DOHH2 (cell line): ENCODE measurements at regions not wholly inside any gene's neighbourhood (a gene's known extent, or its start where the extent isn't known, plus 50 kb on each side); places are given as distances from the start of the nearest gene placed in this dataset.

ENCODE experiments used
- H3F3A ChIP-seq: fragments of 200-600 bp; sonication (generic), shearing (Covaris generic); 2 replicates; pipeline ENCODE4 v1.6.0; 2016; ENCODE audit warnings: antibody characterized with exemption, mild to moderate bottlenecking; ENCODE audit not compliant: control insufficient read depth, insufficient read depth
- H3K27ac ChIP-seq: fragments of 200-600 bp; sonication (generic); 2 replicates; pipeline ENCODE4 v1.5.1; 2014; ENCODE audit warnings: low read depth, mild to moderate bottlenecking, low read length, moderate library complexity
- H3K27me3 ChIP-seq: fragments of 200-600 bp; sonication (generic); 2 replicates; pipeline ENCODE4 v1.6.1; 2014; ENCODE audit warnings: mild to moderate bottlenecking, low read length, mixed read lengths; ENCODE audit not compliant: control insufficient read depth
- H3K36me3 ChIP-seq: fragments of 200-600 bp; sonication (generic); 2 replicates; pipeline ENCODE4 v1.6.1; 2014; ENCODE audit warnings: mild to moderate bottlenecking, low read length, moderate library complexity, mixed read lengths; ENCODE audit not compliant: control insufficient read depth
- H3K4me1 ChIP-seq: fragments of 200-600 bp; sonication (generic); 2 replicates; pipeline ENCODE4 v1.6.1; 2014; ENCODE audit warnings: mild to moderate bottlenecking, low read length, mixed read lengths; ENCODE audit not compliant: control insufficient read depth
- H3K4me2 ChIP-seq: fragments of 200-600 bp; sonication (generic); 2 replicates; pipeline ENCODE4 v1.6.0; 2014; ENCODE audit warnings: mild to moderate bottlenecking, low read length, moderate library complexity
- H3K4me3 ChIP-seq: fragments of 200-600 bp; sonication (generic); 2 replicates; pipeline ENCODE4 v1.5.1; 2014; ENCODE audit warnings: mild to moderate bottlenecking, low read length, mixed read lengths
- H3K79me2 ChIP-seq: fragments of 200-600 bp; sonication (generic); 2 replicates; pipeline ENCODE4 v1.6.1; 2014; ENCODE audit warnings: mild to moderate bottlenecking, low read length, mixed read lengths; ENCODE audit not compliant: control insufficient read depth
- H3K9me2 ChIP-seq: fragments of 200-600 bp; sonication (generic); replicated peaks from 2 replicates; pipeline ENCODE4 v1.6.1; 2014; ENCODE audit warnings: mild to moderate bottlenecking, low read length, mixed read lengths; ENCODE audit not compliant: control insufficient read depth
- H3K9me3 ChIP-seq: fragments of 200-600 bp; sonication (generic); 2 replicates; pipeline ENCODE4 v1.6.1; 2014; ENCODE audit warnings: antibody characterized with exemption, low read length, mixed read lengths; ENCODE audit not compliant: control insufficient read depth, insufficient read depth
- H4K20me1 ChIP-seq: fragments of 200-600 bp; sonication (generic); 2 replicates; pipeline ENCODE4 v1.6.0; 2014; ENCODE audit warnings: low read depth, mild to moderate bottlenecking, antibody characterized with exemption, low read length, moderate library complexity; ENCODE audit not compliant: control insufficient read depth, insufficient read depth
- EZH2phosphoT487 ChIP-seq: fragments of 200-600 bp; sonication (generic); IDR thresholded peaks from 2 replicates; pipeline ENCODE4 v1.6.1; 2017; ENCODE audit warnings: borderline replicate concordance, mild to moderate bottlenecking, antibody characterized with exemption, low read length, moderate library complexity, mixed read lengths
- TF ChIP-seq, protein P1 (sequence below): fragments of 200-600 bp; sonication (generic); IDR thresholded peaks from one replicate; pipeline ENCODE4 v1.5.1; 2014; ENCODE audit warnings: antibody characterized with exemption, mild to moderate bottlenecking, low read depth, low read length; ENCODE audit not compliant: poor library complexity, severe bottlenecking

GRCh38 chr10:43863859-43864591, 215.3 kb upstream of the ZNF32 start:
- TF ChIP-seq, protein P1, sequence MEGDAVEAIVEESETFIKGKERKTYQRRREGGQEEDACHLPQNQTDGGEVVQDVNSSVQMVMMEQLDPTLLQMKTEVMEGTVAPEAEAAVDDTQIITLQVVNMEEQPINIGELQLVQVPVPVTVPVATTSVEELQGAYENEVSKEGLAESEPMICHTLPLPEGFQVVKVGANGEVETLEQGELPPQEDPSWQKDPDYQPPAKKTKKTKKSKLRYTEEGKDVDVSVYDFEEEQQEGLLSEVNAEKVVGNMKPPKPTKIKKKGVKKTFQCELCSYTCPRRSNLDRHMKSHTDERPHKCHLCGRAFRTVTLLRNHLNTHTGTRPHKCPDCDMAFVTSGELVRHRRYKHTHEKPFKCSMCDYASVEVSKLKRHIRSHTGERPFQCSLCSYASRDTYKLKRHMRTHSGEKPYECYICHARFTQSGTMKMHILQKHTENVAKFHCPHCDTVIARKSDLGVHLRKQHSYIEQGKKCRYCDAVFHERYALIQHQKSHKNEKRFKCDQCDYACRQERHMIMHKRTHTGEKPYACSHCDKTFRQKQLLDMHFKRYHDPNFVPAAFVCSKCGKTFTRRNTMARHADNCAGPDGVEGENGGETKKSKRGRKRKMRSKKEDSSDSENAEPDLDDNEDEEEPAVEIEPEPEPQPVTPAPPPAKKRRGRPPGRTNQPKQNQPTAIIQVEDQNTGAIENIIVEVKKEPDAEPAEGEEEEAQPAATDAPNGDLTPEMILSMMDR, result no peak
- TF ChIP-seq EZH2phosphoT487, result no peak
- H3K9me3 ChIP-seq, result no peaks in the 10 kb centered on the region
- no peaks in the 10 kb centered on the region for H3K4me1 ChIP-seq
- H3F3A ChIP-seq, result no peaks in the 10 kb centered on the region
- H3K27me3 ChIP-seq, result no peaks in the 10 kb centered on the region
- no peaks in the 10 kb centered on the region for H3K36me3 ChIP-seq
- H4K20me1 ChIP-seq, result no peaks in the 10 kb centered on the region
- H3K79me2 ChIP-seq, result no peaks in the 10 kb centered on the region
- no peak overlapping the region for H3K4me2 ChIP-seq
- H3K4me3 ChIP-seq, result no peak overlapping the region
- no peaks in the 10 kb centered on the region for H3K9me2 ChIP-seq
- H3K27ac ChIP-seq, result no peak overlapping the region

DNA sequence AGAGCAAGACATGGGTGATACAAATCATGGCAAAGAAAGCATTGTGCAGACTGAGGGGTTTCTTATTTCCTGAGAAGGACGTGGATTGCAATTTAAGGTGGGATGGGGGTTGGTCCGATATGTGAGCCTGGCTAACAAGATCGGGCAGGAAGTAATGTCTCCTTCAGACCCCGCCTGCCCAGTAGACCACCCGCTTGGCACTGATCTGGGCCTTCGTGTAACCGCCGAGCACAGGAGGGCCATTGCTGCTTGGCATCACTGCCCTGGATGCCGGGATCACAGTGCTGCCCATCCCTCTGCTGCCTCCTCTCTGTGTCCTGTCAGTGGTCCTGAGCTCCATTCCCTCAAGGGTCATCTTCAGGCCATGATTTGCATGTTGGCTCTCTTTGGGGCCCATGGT, 214.6 kb upstream of the ZNF32 start:
- H3K4me1 ChIP-seq, result no peaks in the 10 kb centered on the region
- H3F3A ChIP-seq, result no peaks in the 10 kb centered on the region
- H3K9me2 ChIP-seq, result no peaks in the 10 kb centered on the region
- no peaks in the 10 kb centered on the region for H3K9me3 ChIP-seq
- no peak overlapping the region for H3K4me2 ChIP-seq
- no peak overlapping the region for H3K27ac ChIP-seq
- H3K4me3 ChIP-seq, result no peak overlapping the region
- H3K79me2 ChIP-seq, result no peaks in the 10 kb centered on the region
- H3K36me3 ChIP-seq, result no peaks in the 10 kb centered on the region
- no peak for TF ChIP-seq EZH2phosphoT487
- TF ChIP-seq, protein P1, result no peak
- no peaks in the 10 kb centered on the region for H4K20me1 ChIP-seq
- no peaks in the 10 kb centered on the region for H3K27me3 ChIP-seq

DNA sequence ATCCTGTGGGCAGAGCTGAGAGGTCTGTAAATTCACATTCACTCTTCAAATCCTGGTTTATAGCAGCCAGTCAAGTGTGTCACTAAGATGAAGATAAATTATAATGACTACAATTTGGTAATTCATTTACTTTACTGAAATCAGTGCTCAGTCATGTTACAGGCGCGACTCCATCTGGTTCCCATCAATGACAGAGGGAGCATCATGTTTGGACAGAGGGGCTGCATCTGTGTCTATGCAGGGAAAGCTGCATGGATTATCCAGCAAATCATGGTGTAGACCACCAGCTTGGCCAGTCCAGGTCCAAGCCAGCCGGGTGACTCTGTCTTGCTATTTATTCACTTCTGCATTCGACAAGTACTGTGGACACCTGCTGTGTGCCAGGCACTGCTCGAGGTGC, 214.1 kb upstream of the ZNF32 start:
- no peaks in the 10 kb centered on the region for H3F3A ChIP-seq
- H4K20me1 ChIP-seq, result no peaks in the 10 kb centered on the region
- no peaks in the 10 kb centered on the region for H3K36me3 ChIP-seq
- H3K4me3 ChIP-seq, result no peak overlapping the region
- TF ChIP-seq EZH2phosphoT487, result no peak
- TF ChIP-seq, protein P1, result no peak
- no peaks in the 10 kb centered on the region for H3K27me3 ChIP-seq
- no peaks in the 10 kb centered on the region for H3K4me1 ChIP-seq
- no peak overlapping the region for H3K4me2 ChIP-seq
- no peaks in the 10 kb centered on the region for H3K79me2 ChIP-seq
- no peak overlapping the region for H3K27ac ChIP-seq
- H3K9me2 ChIP-seq, result no peaks in the 10 kb centered on the region
- H3K9me3 ChIP-seq, result no peaks in the 10 kb centered on the region
